H1 (cell line): ENCODE measurements at regions not wholly inside any gene's neighbourhood (a gene's known extent, or its start where the extent isn't known, plus 50 kb on each side); places are given as distances from the start of the nearest gene placed in this dataset.

ENCODE experiments used
- CTCF ChIA-PET: fragments of 300-600 bp; sonication (Branson Sonifier 250); formaldehyde crosslinking; loops from one replicate; lab custom pipeline; 2021; ENCODE audit not compliant: partially characterized antibody; lab: Charles Lee
- POLR2A ChIA-PET: fragments of 300-600 bp; sonication (Branson Sonifier 250); formaldehyde crosslinking; loops from one replicate; lab custom pipeline; 2021; ENCODE audit warnings: inconsistent platforms; ENCODE audit not compliant: partially characterized antibody; lab: Charles Lee
- DNase-seq, 2 experiments: peaks; one replicate each; pipeline versions ENCODE4 v3.0.0 to v3.0.0-alpha.2; 2010 to 2022; ENCODE audit warnings: low spot score in 2 of 2, low read depth in 1 of 2, mixed read lengths in 1 of 2
- FAIRE-seq: peaks from 2 replicates; lab custom pipeline; 2011; peaks lifted over from hg19 to GRCh38; lab: Jason Lieb, UNC
- H2AFZ ChIP-seq: 2 replicates; pipeline ENCODE4 v1.8.1; 2012; ENCODE audit warnings: low read length, inconsistent platforms
- H2AK5ac ChIP-seq: 2 replicates; pipeline ENCODE4 v1.6.1; 2013; ENCODE audit warnings: low read depth, low read length
- H2BK120ac ChIP-seq: replicated peaks from 2 replicates; pipeline ENCODE3; 2013; ENCODE audit warnings: low read depth, low read length, inconsistent platforms
- H2BK12ac ChIP-seq: 2 replicates; pipeline ENCODE4 v1.6.1; 2013; ENCODE audit warnings: low read depth, low read length
- H2BK15ac ChIP-seq: 2 replicates; pipeline ENCODE4 v1.6.1; 2013; ENCODE audit warnings: low read length
- H2BK20ac ChIP-seq: 2 replicates; pipeline ENCODE4 v1.6.1; 2013; ENCODE audit warnings: low read length
- H2BK5ac ChIP-seq: 2 replicates; pipeline ENCODE4 v1.6.1; 2013; ENCODE audit warnings: low read depth, low read length
- H3K14ac ChIP-seq: 2 replicates; pipeline ENCODE4 v1.6.1; 2013; ENCODE audit warnings: inconsistent platforms; ENCODE audit not compliant: insufficient read length
- H3K18ac ChIP-seq: 2 replicates; pipeline ENCODE4 v1.6.1; 2013; ENCODE audit warnings: low read length; ENCODE audit errors: extremely low read depth
- H3K23ac ChIP-seq: 2 replicates; pipeline ENCODE4 v1.6.1; 2013; ENCODE audit warnings: inconsistent platforms; ENCODE audit not compliant: insufficient read length
- H3K23me2 ChIP-seq: 2 replicates; pipeline ENCODE4 v1.6.1; 2013; ENCODE audit warnings: low read depth, low read length
- H3K27ac ChIP-seq: 2 replicates; pipeline ENCODE4 v1.6.1; 2011; ENCODE audit warnings: low read depth, low read length, inconsistent platforms
- H3K27me3 ChIP-seq, 4 experiments: replicated peaks in 1 of 4; 1 replicate in 1 of 4; 2 replicates in 3 of 4; pipeline versions ENCODE4 v1.6.1 to v1.8.1; 2011 to 2013; ENCODE audit warnings: low read length in 3 of 4, mild to moderate bottlenecking in 3 of 4, inconsistent platforms in 2 of 4, mixed read lengths in 2 of 4, moderate library complexity in 1 of 4; ENCODE audit not compliant: control insufficient read depth in 3 of 4, insufficient read depth in 3 of 4; ENCODE audit errors: extremely low read depth in 1 of 4
- H3K36me3 ChIP-seq, 4 experiments: 2 replicates each; pipeline versions ENCODE4 v1.6.1 to v1.8.1; 2011 to 2013; ENCODE audit warnings: mild to moderate bottlenecking in 4 of 4, low read length in 3 of 4, moderate library complexity in 2 of 4, control low read depth in 1 of 4, inconsistent platforms in 1 of 4; ENCODE audit not compliant: insufficient read depth in 4 of 4, control insufficient read depth in 2 of 4
- H3K4ac ChIP-seq: replicated peaks from 2 replicates; pipeline ENCODE3; 2013; ENCODE audit warnings: low read length, low read depth, mixed read lengths, inconsistent platforms; ENCODE audit not compliant: insufficient read length
- H3K4me1 ChIP-seq, 4 experiments: replicated peaks in 1 of 4; 1 replicate in 1 of 4; 2 replicates in 3 of 4; pipeline versions ENCODE4 v1.6.1 to v1.8.1; 2011 to 2013; ENCODE audit warnings: low read length in 3 of 4, inconsistent platforms in 2 of 4, mixed read lengths in 1 of 4; ENCODE audit not compliant: insufficient read depth in 4 of 4, control insufficient read depth in 3 of 4
- H3K4me2 ChIP-seq, 2 experiments: 2 replicates each; pipeline versions ENCODE4 v1.6.1 to v1.8.1; 2011 to 2013; ENCODE audit warnings: low read depth in 2 of 2, low read length in 2 of 2, control low read depth in 1 of 2, inconsistent platforms in 1 of 2, mild to moderate bottlenecking in 1 of 2; ENCODE audit not compliant: insufficient read depth in 1 of 2
- H3K4me3 ChIP-seq, 4 experiments: fragments of 200-600, 300-600 bp in 1 of 4; sonication (generic), shearing (Covaris generic), sonication (Bioruptor Twin) in 1 of 4; 2 replicates each; pipeline versions ENCODE4 v1.5.1 to v1.8.1; 2011 to 2016; ENCODE audit warnings: low read length in 4 of 4, low read depth in 3 of 4, control low read depth in 2 of 4, inconsistent platforms in 2 of 4, mild to moderate bottlenecking in 2 of 4, mixed read lengths in 1 of 4, moderate library complexity in 1 of 4; ENCODE audit not compliant: insufficient read depth in 2 of 4; ENCODE audit errors: extremely low read depth in 1 of 4
- H3K56ac ChIP-seq: replicated peaks from 2 replicates; pipeline ENCODE3; 2013; ENCODE audit warnings: low read depth, mild to moderate bottlenecking, mixed read lengths, low read length, inconsistent platforms; ENCODE audit not compliant: insufficient read length
- H3K79me1 ChIP-seq: 2 replicates; pipeline ENCODE4 v1.6.1; 2013; ENCODE audit warnings: low read depth, low read length, control low read depth
- H3K79me2 ChIP-seq, 2 experiments: 2 replicates each; pipeline versions ENCODE4 v1.6.1 to v1.8.1; 2012 to 2013; ENCODE audit warnings: low read length in 2 of 2, mild to moderate bottlenecking in 2 of 2, inconsistent platforms in 1 of 2; ENCODE audit not compliant: insufficient read depth in 2 of 2, control insufficient read depth in 1 of 2
- H3K9ac ChIP-seq, 4 experiments: replicated peaks in 1 of 4; 1 replicate in 1 of 4; 2 replicates in 3 of 4; pipeline versions ENCODE4 v1.6.1 to v1.8.1; 2011 to 2013; ENCODE audit warnings: low read depth in 3 of 4, low read length in 3 of 4, control low read depth in 2 of 4, mild to moderate bottlenecking in 2 of 4, moderate library complexity in 2 of 4, inconsistent platforms in 1 of 4; ENCODE audit errors: extremely low read depth in 1 of 4
- H3K9me3 ChIP-seq, 2 experiments: 2 replicates each; pipeline versions ENCODE4 v1.6.1 to v1.8.1; 2012 to 2013; ENCODE audit warnings: mild to moderate bottlenecking in 2 of 2, moderate library complexity in 2 of 2, control low read depth in 1 of 2, inconsistent platforms in 1 of 2, low read depth in 1 of 2, low read length in 1 of 2, mixed read lengths in 1 of 2; ENCODE audit not compliant: insufficient read depth in 2 of 2
- H4K20me1 ChIP-seq, 2 experiments: replicated peaks in 1 of 2; 2 replicates each; pipeline versions ENCODE3 to v1.8.1; 2011 to 2013; ENCODE audit warnings: inconsistent platforms in 2 of 2, low read length in 2 of 2, mild to moderate bottlenecking in 1 of 2; ENCODE audit not compliant: insufficient read depth in 2 of 2, control insufficient read depth in 1 of 2
- H4K5ac ChIP-seq: 2 replicates; pipeline ENCODE4 v1.6.1; 2013; ENCODE audit warnings: low read length, low read depth, mixed read lengths, inconsistent platforms; ENCODE audit not compliant: insufficient read length
- H4K8ac ChIP-seq: 2 replicates; pipeline ENCODE4 v1.8.0; 2013; ENCODE audit warnings: mild to moderate bottlenecking, moderate library complexity, low read length, inconsistent platforms; ENCODE audit not compliant: insufficient read depth; ENCODE audit errors: extremely low read depth
- H4K91ac ChIP-seq: replicated peaks from 2 replicates; pipeline ENCODE3; 2013; ENCODE audit warnings: low read length, mixed read lengths, inconsistent platforms; ENCODE audit not compliant: insufficient read length
- CTBP2 ChIP-seq: IDR thresholded peaks from 2 replicates; pipeline ENCODE4 v1.7.0; 2011; ENCODE audit warnings: borderline replicate concordance, mild to moderate bottlenecking, moderate library complexity, mixed read lengths, low read length; ENCODE audit not compliant: insufficient read depth, insufficient read length
- E2F6 ChIP-seq: IDR thresholded peaks from 2 replicates; pipeline ENCODE4 v1.6.1; 2012; ENCODE audit warnings: inconsistent platforms
- GABPA ChIP-seq: IDR thresholded peaks from 2 replicates; pipeline ENCODE4 v1.6.1; 2011; ENCODE audit warnings: mild to moderate bottlenecking, low read length, moderate library complexity, borderline replicate concordance; ENCODE audit not compliant: insufficient read depth
- JUN ChIP-seq: IDR thresholded peaks from 2 replicates; pipeline ENCODE4 v1.6.1; 2011; ENCODE audit warnings: low read depth, mild to moderate bottlenecking, improper control_type of control experiment, low read length
- MAFK ChIP-seq: IDR thresholded peaks from 2 replicates; pipeline ENCODE4 v1.6.1; 2012; ENCODE audit warnings: low read depth, mild to moderate bottlenecking, improper control_type of control experiment, low read length
- NANOG ChIP-seq: IDR thresholded peaks from 2 replicates; pipeline ENCODE4 v1.6.1; 2011; ENCODE audit warnings: low read length, low read depth, mild to moderate bottlenecking, inconsistent platforms; ENCODE audit not compliant: insufficient read depth, poor library complexity, severe bottlenecking
- NRF1 ChIP-seq: IDR thresholded peaks from 2 replicates; pipeline ENCODE4 v1.6.1; 2011; ENCODE audit warnings: mild to moderate bottlenecking, low read depth, low read length, improper control_type of control experiment
- PHF8 ChIP-seq: fragments of 200-600 bp; sonication (generic); conservative IDR thresholded peaks from 2 replicates; pipeline ENCODE4 v1.7.1; 2012; ENCODE audit warnings: low read depth, mild to moderate bottlenecking, inconsistent platforms, low read length, moderate library complexity
- RAD21 ChIP-seq, 2 experiments: IDR thresholded peaks in 1 of 2; conservative IDR thresholded peaks in 1 of 2; 2 replicates each; pipeline ENCODE4 v1.6.1; 2011; ENCODE audit warnings: low read depth in 2 of 2, low read length in 2 of 2, improper control_type of control experiment in 1 of 2, inconsistent platforms in 1 of 2, mild to moderate bottlenecking in 1 of 2, moderate library complexity in 1 of 2
- RFX5 ChIP-seq: IDR thresholded peaks from 2 replicates; pipeline ENCODE4 v1.6.1; 2011; ENCODE audit warnings: low read depth, low read length, improper control_type of control experiment, borderline replicate concordance
- SP2 ChIP-seq: IDR thresholded peaks from 2 replicates; pipeline ENCODE4 v1.6.1; 2012; ENCODE audit warnings: mild to moderate bottlenecking, low read length, inconsistent platforms
- SP4 ChIP-seq: IDR thresholded peaks from 2 replicates; pipeline ENCODE4 v1.6.1; 2012; ENCODE audit warnings: low read length, inconsistent platforms
- TAF7 ChIP-seq: optimal IDR thresholded peaks from 2 replicates; pipeline ENCODE3; 2011; ENCODE audit warnings: low read depth, mild to moderate bottlenecking, inconsistent platforms, low read length, moderate library complexity, borderline replicate concordance
- WGBS, 2 experiments: shearing (Covaris generic) in 1 of 2; methylation state at CpG; one replicate each; pipeline versions ENCODE4 v1.1.6 to v1.1.7; 2013 to 2015; ENCODE audit warnings: low lambda C conversion rate in 2 of 2, mixed read lengths in 2 of 2, inconsistent platforms in 1 of 2, low coverage in 1 of 2, missing lambda C conversion rate in 1 of 2; ENCODE audit not compliant: insufficient replicate concordance in 2 of 2, insufficient coverage in 1 of 2, insufficient read length in 1 of 2; ENCODE audit errors: extremely low coverage in 1 of 2, missing lambda C conversion rate in 1 of 2; 5-methylcytosine and 5-hydroxymethylcytosine counted together

GRCh38 chr1:4327142-4327541 is 327.3 kb upstream of the AJAP1 start:
- H4K5ac ChIP-seq, result no peak overlapping the region
- WGBS, 2 experiments, result 82% methylated on average over 2 of the region's 2 CpGs; no CpG with 5 or more reads in 1 of the 2 experiments
- no peak overlapping the region for H2BK12ac ChIP-seq
- H2BK120ac ChIP-seq, result no peak overlapping the region
- POLR2A ChIA-PET, result no interaction called here
- no peak overlapping the region for H2BK15ac ChIP-seq
- H2BK5ac ChIP-seq, result no peak overlapping the region
- no peak overlapping the region for H3K18ac ChIP-seq
- H3K9me3 ChIP-seq, result peaks cover 17 to 65% of the 10 kb centered on the region in 2 experiments; a peak in 3 of 4 replicates
- DNase-seq (no peak), FAIRE-seq (no peak)
- H3K4ac ChIP-seq, result no peak overlapping the region
- no peaks in the 10 kb centered on the region for H3K36me3 ChIP-seq
- H3K4me1 ChIP-seq, result no peaks in the 10 kb centered on the region; a peak in 1 of 7 replicates
- H2AFZ ChIP-seq, result no peak overlapping the region
- no peak overlapping the region for H3K4me3 ChIP-seq
- no peaks in the 10 kb centered on the region; the same call in 1 of the 2 replicates for H3K23me2 ChIP-seq
- no peak overlapping the region for H2AK5ac ChIP-seq
- H3K27me3 ChIP-seq, result no peaks in the 10 kb centered on the region
- CTCF ChIA-PET, result no interaction called here
- H3K14ac ChIP-seq, result no peak overlapping the region
- no peak overlapping the region for H2BK20ac ChIP-seq
- no peak overlapping the region for H3K4me2 ChIP-seq
- no peaks in the 10 kb centered on the region for H3K79me1 ChIP-seq
- H4K20me1 ChIP-seq, result no peaks in the 10 kb centered on the region
- H3K9ac ChIP-seq, result no peak overlapping the region
- no peak overlapping the region for H3K23ac ChIP-seq
- H4K91ac ChIP-seq, result no peak overlapping the region
- no peak overlapping the region for H3K56ac ChIP-seq
- no peak overlapping the region for H3K27ac ChIP-seq
- H4K8ac ChIP-seq, result no peak overlapping the region
- H3K79me2 ChIP-seq, result no peaks in the 10 kb centered on the region
- no peak for TF ChIP-seq PHF8
- TF ChIP-seq MAFK, result no peak
- TF ChIP-seq CTBP2, result no peak
- no peak for TF ChIP-seq E2F6
- TF ChIP-seq RFX5, result no peak
- TF ChIP-seq SP2, result no peak
- no peak for TF ChIP-seq TAF7
- TF ChIP-seq SP4, result no peak
- no peak for TF ChIP-seq RAD21 (IDR thresholded peaks at IDR 0.05 in 1 of 2, conservative IDR thresholded peaks at IDR 0.05 in 1 of 2; ENCODE audit: low read depth in 2 of 2, low read length in 2 of 2)
- no peak for TF ChIP-seq GABPA
- TF ChIP-seq NANOG, result no peak
- no peak for TF ChIP-seq JUN
- TF ChIP-seq NRF1, result no peak
